ENCODE measurements at regions not wholly inside any gene's neighbourhood (a gene's known extent, or its start where the extent isn't known, plus 50 kb on each side); places are given as distances from the start of the nearest gene placed in this dataset.

GRCh38 chr2:157193461-157193860 is 64.0 kb upstream of the GALNT5 start:
- DNase-seq = no peak

- no peak for DNase-seq
These were observed 63.3 kb upstream of the GALNT5 start for GRCh38 chr2:157194097-157194688.

GRCh38 chr2:157194844-157195243 is 62.7 kb upstream of the GALNT5 start:
- DNase-seq = no peak

GRCh38 chr2:157196956-157197355 is 60.5 kb upstream of the GALNT5 start:
- DNase-seq = no peak

GRCh38 chr2:157197848-157198247 is 59.7 kb upstream of the GALNT5 start:
- DNase-seq = no peak

- no peak for DNase-seq
These were observed 53.9 kb upstream of the GALNT5 start for GRCh38 chr2:157203651-157204050.

GRCh38 chr2:157204401-157204800 is 53.1 kb upstream of the GALNT5 start:
- no peak for DNase-seq

- no peak for DNase-seq
These were observed 50.6 kb upstream of the GALNT5 start for GRCh38 chr2:157206916-157207315.

Data from NCI-H2081 treated with DMSO at 0.1 percent for 48 hours (cell line).